ENCODE measurements at regions not wholly inside any gene's neighbourhood (a gene's known extent, or its start where the extent isn't known, plus 50 kb on each side); places are given as distances from the start of the nearest gene placed in this dataset.

DNA sequence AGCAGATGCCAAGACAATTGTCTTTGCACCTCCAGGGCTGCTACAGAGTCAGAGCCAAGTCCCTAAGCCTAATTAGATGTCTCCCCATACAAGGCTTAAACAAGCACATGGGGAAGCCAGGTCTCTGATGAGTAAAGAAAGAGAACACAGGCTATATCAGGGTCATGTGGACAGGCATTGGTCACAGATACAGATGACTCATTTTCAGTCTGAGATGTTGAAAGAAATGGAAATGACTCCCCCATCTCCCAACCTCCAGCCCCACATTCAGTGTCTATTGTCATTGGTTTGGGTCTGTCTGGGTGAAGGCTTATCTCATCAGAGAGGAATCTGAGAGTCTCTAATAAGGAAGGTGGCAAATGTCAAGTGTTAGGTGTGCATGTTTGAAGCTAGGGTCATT, 290.1 kb upstream of the KIAA1217 start:
- TF ChIP-seq FOXM1 (IDR thresholded peaks at IDR 0.05; ENCODE audit: borderline replicate concordance), result no peak
- TF ChIP-seq BHLHE40 (IDR thresholded peaks at IDR 0.05; ENCODE audit: borderline replicate concordance), result no peak
- no peak for TF ChIP-seq TARDBP (IDR thresholded peaks at IDR 0.05)
- no peak for TF ChIP-seq FOXK2 (IDR thresholded peaks at IDR 0.05)
- no peak for TF ChIP-seq FOXA1 (IDR thresholded peaks at IDR 0.05)
- no peak for TF ChIP-seq SP1 (IDR thresholded peaks at IDR 0.05)
- no peak for TF ChIP-seq ARNT (IDR thresholded peaks at IDR 0.05)
- TF ChIP-seq ZNF384 (IDR thresholded peaks at IDR 0.05), result no peak

Data from HEK293T (cell line).